NCI-H187 (cell line): ENCODE measurements at regions not wholly inside any gene's neighbourhood (a gene's known extent, or its start where the extent isn't known, plus 50 kb on each side); places are given as distances from the start of the nearest gene placed in this dataset.

Experiments used
- DNase-seq, 2 experiments: peaks; one replicate each; lab custom pipeline; 2025; lab: John Stamatoyannopoulos, UW

- no peak for DNase-seq
These were observed 108.7 kb upstream of the OTX2 start for GRCh38 chr14:56918849-56919574.

GRCh38 chr14:56905282-56905681 is 95.0 kb upstream of the OTX2 start:
- no peak for DNase-seq

GRCh38 chr14:56903304-56903969 is 93.2 kb upstream of the OTX2 start:
- no peak for DNase-seq

GRCh38 chr14:56902385-56902784 is 92.1 kb upstream of the OTX2 start:
- DNase-seq, result no peak

GRCh38 chr14:56900726-56901125 is 90.4 kb upstream of the OTX2 start:
- no peak for DNase-seq

GRCh38 chr14:56899829-56900228 is 89.5 kb upstream of the OTX2 start:
- DNase-seq, result no peak

- no peak for DNase-seq
These were observed 86.6 kb upstream of the OTX2 start for GRCh38 chr14:56896922-56897321.

GRCh38 chr14:56896231-56896630 is 86.0 kb upstream of the OTX2 start:
- DNase-seq, result no peak

- no peak for DNase-seq
These were observed 84.9 kb upstream of the OTX2 start for GRCh38 chr14:56895154-56895553.

GRCh38 chr14:56894591-56894991 is 84.3 kb upstream of the OTX2 start:
- no peak for DNase-seq

- peak in 1 of 2 experiments; percentile 18 for DNase-seq
These were observed 82.7 kb upstream of the OTX2 start for GRCh38 chr14:56892959-56893358.

GRCh38 chr14:56891226-56891625 is 80.9 kb upstream of the OTX2 start:
- no peak for DNase-seq

- no peak for DNase-seq
These were observed 79.4 kb upstream of the OTX2 start for GRCh38 chr14:56889705-56890104.

GRCh38 chr14:56888274-56888673 is 78.0 kb upstream of the OTX2 start:
- no peak for DNase-seq

- DNase-seq, result no peak
These were observed 76.9 kb upstream of the OTX2 start for GRCh38 chr14:56887216-56887615.

- DNase-seq, result no peak
These were observed 76.3 kb upstream of the OTX2 start for GRCh38 chr14:56886471-56887062.

- DNase-seq, result no peak
These were observed 75.5 kb upstream of the OTX2 start for GRCh38 chr14:56885825-56886224.

- DNase-seq, result no peak
These were observed 74.3 kb upstream of the OTX2 start for GRCh38 chr14:56884617-56885016.

- no peak for DNase-seq
These were observed 70.9 kb upstream of the OTX2 start for GRCh38 chr14:56881181-56881580.

- no peak for DNase-seq
These were observed 68.5 kb upstream of the OTX2 start for GRCh38 chr14:56878766-56879165.

GRCh38 chr14:56875104-56875675 is 64.9 kb upstream of the OTX2 start:
- DNase-seq, result no peak

GRCh38 chr14:56874375-56874774 is 64.1 kb upstream of the OTX2 start:
- peak; percentile 6 to 38 for DNase-seq

GRCh38 chr14:56870336-56870735 is 60.1 kb upstream of the OTX2 start:
- DNase-seq, result no peak
